Urinary bladder (tissue), 3 donors: ENCODE measurements at regions not wholly inside any gene's neighbourhood (a gene's known extent, or its start where the extent isn't known, plus 50 kb on each side); places are given as distances from the start of the nearest gene placed in this dataset.
"Not testable (repeated sequence)": the region's sequence is repeated elsewhere in the genome, so short reads cannot be mapped to it uniquely, and the experiment has no call there.

ENCODE experiments used
- DNase-seq: peaks from one replicate; pipeline ENCODE4 v3.0.0-alpha.2; 2015; ENCODE audit errors: extremely low spot score
- H3K27ac ChIP-seq: one replicate; pipeline ENCODE4 v1.5.1; 2013; ENCODE audit warnings: low read depth, mild to moderate bottlenecking, moderate library complexity
- H3K36me3 ChIP-seq: one replicate; pipeline ENCODE4 v1.6.1; 2013; ENCODE audit warnings: mild to moderate bottlenecking, moderate library complexity; ENCODE audit not compliant: insufficient read depth
- H3K4me1 ChIP-seq: one replicate; pipeline ENCODE4 v1.6.1; 2013; ENCODE audit warnings: mild to moderate bottlenecking, moderate library complexity; ENCODE audit not compliant: insufficient read depth
- H3K4me3 ChIP-seq: one replicate; pipeline ENCODE4 v1.5.1; 2013; ENCODE audit warnings: low read depth, low read length
- WGBS: extraction: QIAGEN DNeasy Blood & Tissue Kit; methylation state at CpG from one replicate; pipeline ENCODE4 v1.1.7; 2013; 5-methylcytosine and 5-hydroxymethylcytosine counted together
- donor health status: healthy with polysubstance abuse.
- donor health status: healthy.

GRCh38 chr13:111421216-111421615 lies 100.8 kb downstream of the TEX29 start:
- no peak overlapping the region for H3K4me3 ChIP-seq
- no peak for DNase-seq
- WGBS, result 82% methylated on average over 11 of the region's 11 CpGs
- H3K27ac ChIP-seq, result no peak overlapping the region
- no peaks in the 10 kb centered on the region for H3K36me3 ChIP-seq
- no peaks in the 10 kb centered on the region for H3K4me1 ChIP-seq

GRCh38 chr13:111422348-111422747 lies 101.9 kb downstream of the TEX29 start:
- Histone ChIP-seq H3K4me1 (no peaks in the 10 kb centered on the region), H3K27ac (no peak overlapping the region), H3K4me3 (no peak overlapping the region), H3K36me3 (no peaks in the 10 kb centered on the region)
- DNase-seq, result no peak
- 71% methylated on average over 13 of the region's 13 CpGs for WGBS

DNA sequence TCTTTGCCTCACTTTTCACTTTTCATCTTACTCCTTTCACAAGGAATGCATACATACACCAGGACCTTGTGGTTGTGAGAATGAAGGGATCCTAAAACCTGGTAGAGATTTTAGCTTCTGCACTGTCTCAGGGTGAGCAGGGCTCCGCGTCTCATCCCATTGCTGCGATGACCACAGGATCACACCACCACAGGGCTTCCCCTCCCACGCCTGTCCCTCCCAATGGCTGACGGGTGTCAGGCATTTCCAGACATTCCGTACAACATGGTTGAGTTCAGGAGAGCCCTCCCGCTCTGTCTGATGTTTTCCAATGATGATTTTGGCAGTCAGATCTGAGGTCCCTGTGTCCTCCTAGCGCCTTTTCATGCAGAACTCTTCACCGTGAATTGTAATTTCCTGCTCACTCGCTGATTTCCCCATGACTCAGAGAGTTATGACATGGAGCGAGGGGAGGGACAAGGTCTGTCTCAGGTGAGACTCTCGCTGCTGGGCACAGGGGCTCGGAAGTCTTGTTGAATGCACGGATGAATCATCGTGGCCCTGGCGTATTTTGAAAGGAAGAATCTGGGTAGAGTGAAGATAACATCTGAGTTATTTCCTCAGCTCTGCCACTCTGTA lies 102.8 kb downstream of the TEX29 start:
- Histone ChIP-seq H3K27ac (no peak overlapping the region), H3K4me3 (no peak overlapping the region), H3K4me1 (no peaks in the 10 kb centered on the region), H3K36me3 (no peaks in the 10 kb centered on the region)
- WGBS, result 71% methylated on average over 16 of the region's 16 CpGs
- no peak for DNase-seq

- no peaks in the 10 kb centered on the region for H3K36me3 ChIP-seq
- H3K27ac ChIP-seq, result no peak overlapping the region
- WGBS, result 80% methylated on average over 21 of the region's 21 CpGs
- H3K4me3 ChIP-seq, result no peak overlapping the region
- DNase-seq, result no peak
- H3K4me1 ChIP-seq, result no peaks in the 10 kb centered on the region
Observed at GRCh38 chr13:111424134-111424533, 103.7 kb downstream of the TEX29 start.

- H3K36me3 ChIP-seq, result no peaks in the 10 kb centered on the region
- WGBS, result 97% methylated on average over 8 of the region's 8 CpGs
- H3K27ac ChIP-seq, result no peak overlapping the region
- no peak for DNase-seq
- no peak overlapping the region for H3K4me3 ChIP-seq
- H3K4me1 ChIP-seq, result no peaks in the 10 kb centered on the region
Observed at GRCh38 chr13:111425326-111425725, 104.9 kb downstream of the TEX29 start.

DNA sequence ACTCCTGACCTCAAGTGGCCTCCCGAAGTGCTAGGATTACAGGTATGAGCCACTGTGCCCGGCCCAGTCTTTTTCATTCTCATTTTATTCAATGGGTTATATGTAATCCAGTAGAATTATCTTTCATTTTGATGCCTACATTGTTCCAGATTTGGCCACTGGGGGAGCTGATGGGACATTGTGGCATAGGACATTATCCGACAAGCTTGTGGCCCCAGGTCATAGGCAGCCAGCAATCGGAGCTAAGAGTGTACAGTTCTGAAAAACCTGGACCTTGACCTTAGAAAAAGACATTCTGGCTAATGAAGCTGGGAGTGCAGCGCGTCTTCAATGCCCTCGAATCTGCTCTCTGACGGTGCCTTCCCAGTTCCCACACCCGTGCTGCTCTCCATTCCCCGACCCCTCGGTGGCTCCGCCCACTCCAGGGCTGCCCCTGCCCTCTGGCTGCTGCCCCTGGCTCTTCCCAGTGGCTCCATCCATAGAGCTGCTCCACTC lies 108.7 kb downstream of the TEX29 start:
- no peak overlapping the region for H3K27ac ChIP-seq
- no peaks in the 10 kb centered on the region for H3K36me3 ChIP-seq
- 20% methylated on average over 12 of the region's 12 CpGs for WGBS
- H3K4me1 ChIP-seq, result no peaks in the 10 kb centered on the region
- no peak overlapping the region for H3K4me3 ChIP-seq
- DNase-seq, result no peak

DNA sequence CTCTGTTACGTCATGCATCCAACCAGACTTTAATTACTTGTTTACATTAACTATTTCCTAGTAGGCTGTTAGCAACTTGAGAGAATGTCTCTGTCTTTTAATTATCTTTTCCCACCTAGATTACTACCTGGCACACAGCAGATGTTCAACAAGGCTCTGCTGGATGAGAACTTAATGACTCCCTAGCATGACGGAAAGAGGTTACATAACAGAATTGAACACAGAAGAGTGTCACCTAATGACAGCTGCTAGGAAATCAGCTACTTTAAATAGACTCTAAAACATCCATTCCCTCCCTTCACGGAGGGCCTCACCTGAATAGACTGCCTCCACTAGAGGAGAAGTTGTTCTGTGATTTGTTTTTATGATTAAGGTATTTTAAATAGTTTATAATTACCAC lies 110.8 kb downstream of the TEX29 start:
- Histone ChIP-seq H3K36me3 (no peaks in the 10 kb centered on the region), H3K27ac (no peak overlapping the region), H3K4me3 (no peak overlapping the region), H3K4me1 (no peaks in the 10 kb centered on the region)
- DNase-seq, result no peak
- WGBS, result 58% methylated on average over 3 of the region's 3 CpGs

DNA sequence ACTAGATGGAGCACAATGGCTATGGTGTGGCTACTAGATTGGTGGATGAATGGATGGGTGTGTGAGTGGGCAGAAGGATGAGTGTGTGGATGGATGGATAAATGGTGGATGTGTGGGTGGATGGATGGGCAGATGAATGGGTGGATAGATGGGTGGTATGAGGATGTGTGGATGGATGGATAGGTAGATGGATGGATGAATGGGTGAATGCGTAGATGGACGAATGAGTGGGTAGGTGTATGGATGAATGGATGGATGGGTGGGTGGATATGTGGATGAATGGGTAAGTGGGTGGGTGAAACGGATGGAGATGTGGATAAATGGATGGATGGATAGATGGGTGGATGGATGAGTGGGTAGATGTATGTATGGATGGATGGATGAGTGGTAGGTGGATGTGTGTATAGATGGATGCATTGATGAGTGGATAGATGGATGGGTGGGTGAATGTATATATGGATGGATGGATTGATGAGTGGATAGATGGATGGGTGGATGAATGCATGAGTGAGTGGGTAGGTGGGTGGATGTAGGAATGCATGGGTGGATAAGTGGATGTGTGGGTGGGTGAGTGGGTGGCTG lies 114.2 kb downstream of the TEX29 start:
- no peak for DNase-seq
- Histone ChIP-seq H3K4me3 (no peak overlapping the region), H3K36me3 (no peaks in the 10 kb centered on the region), H3K27ac (no peak overlapping the region), H3K4me1 (no peaks in the 10 kb centered on the region)
- 43% methylated on average over 3 of the region's 3 CpGs for whole genome bisulfite sequencing

DNA sequence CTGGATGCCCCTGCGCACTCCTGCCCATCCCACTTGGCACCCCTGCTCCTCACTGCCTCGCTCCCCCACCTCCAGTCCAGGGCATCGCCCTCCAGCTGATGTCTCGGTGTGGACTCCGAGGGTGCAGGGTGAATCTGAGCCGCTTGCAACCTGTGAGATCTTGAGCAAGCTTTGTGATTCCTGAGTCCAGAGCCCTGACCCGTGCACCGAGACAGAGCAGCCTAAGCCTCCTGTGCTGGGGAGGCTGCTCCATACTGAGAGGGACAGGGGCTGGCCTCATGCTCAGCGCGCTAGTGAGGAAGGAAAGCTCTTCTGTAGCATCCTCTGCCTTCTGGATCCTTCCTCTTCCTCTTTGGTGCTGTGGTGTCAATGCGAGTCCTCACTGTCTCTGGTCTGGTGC lies 116.0 kb downstream of the TEX29 start:
- no peak for DNase-seq
- H3K4me3 ChIP-seq, result no peak overlapping the region
- H3K27ac ChIP-seq, result no peak overlapping the region
- H3K4me1 ChIP-seq, result no peaks in the 10 kb centered on the region
- 79% methylated on average over 11 of the region's 11 CpGs for WGBS
- no peaks in the 10 kb centered on the region for H3K36me3 ChIP-seq

DNA sequence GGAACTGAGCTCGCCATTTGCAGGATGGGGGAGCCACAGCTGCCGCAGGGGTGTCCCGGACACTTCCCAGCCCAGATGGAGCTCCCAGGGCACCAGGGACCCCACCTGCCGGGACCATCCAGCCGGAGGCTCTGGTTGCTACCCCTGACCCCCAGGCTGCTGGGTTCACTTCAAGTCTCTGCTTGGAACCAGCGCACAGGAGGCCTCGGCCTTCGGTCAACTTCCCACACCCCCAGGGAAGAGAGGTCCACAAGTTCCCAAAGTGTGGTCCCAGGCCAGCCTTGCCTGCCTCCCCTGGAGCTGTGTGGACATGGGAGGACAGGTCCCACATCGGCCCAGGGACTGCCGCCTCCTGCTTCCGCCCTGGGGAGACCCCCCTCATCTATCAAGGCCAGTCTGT lies 117.0 kb downstream of the TEX29 start:
- no peak for DNase-seq
- H3K4me3 ChIP-seq, result no peak overlapping the region
- 83% methylated on average over 11 of the region's 11 CpGs for WGBS

GRCh38 chr13:111437856-111438547 lies 117.6 kb downstream of the TEX29 start:
- H3K4me3 ChIP-seq, result no peak overlapping the region
- no peaks in the 10 kb centered on the region for H3K36me3 ChIP-seq
- H3K4me1 ChIP-seq, result no peaks in the 10 kb centered on the region
- H3K27ac ChIP-seq, result no peak overlapping the region
- no peak for DNase-seq
- WGBS, result 86% methylated on average over 26 of the region's 26 CpGs

More for the DNA sequence above, 117.0 kb downstream of the TEX29 start:
- no peaks in the 10 kb centered on the region for H3K36me3 ChIP-seq
- H3K4me1 ChIP-seq, result no peaks in the 10 kb centered on the region
- no peak overlapping the region for H3K27ac ChIP-seq

DNA sequence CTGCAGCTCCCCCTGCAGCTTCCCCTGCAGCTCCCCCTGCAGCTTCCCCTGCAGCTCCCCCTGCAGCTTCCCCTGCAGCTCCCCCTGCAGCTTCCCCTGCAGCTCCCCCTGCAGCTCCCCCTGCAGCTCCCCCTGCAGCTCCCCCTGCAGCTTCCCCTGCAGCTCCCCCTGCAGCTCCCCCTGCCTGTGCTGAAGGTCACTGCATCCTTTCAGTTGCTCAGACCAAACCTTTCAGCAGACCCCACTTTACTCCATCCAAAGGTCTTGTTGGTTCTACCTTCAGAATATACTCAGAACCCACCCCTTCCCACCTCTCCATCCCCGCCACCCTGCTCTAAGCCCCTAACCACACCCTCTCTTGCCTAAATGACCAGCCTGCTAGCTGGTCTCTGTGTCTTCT lies 120.0 kb downstream of the TEX29 start:
- H3K4me1 ChIP-seq, H3K4me3 ChIP-seq, DNase-seq, H3K36me3 ChIP-seq, H3K27ac ChIP-seq: not testable (repeated sequence)
- WGBS, result 81% methylated on average over 1 of the region's 1 CpG

DNA sequence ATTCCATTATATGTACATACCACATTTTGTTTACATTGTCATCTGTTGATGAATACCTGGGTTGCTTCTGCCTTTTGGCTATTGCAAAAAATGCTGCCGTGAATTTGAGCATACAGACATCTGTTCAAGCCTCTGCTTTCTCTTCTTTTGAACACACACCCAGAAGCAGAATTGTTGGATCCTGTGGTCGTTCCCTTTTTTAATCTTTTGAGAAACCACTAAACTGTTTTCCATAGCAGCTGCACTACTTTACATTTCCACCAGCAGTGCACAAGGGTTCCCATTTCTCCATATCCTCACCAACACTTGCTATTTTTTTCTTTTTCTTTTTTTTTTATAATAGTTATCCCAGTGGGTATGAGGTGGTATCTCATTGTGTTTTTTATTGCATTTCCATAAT lies 123.5 kb downstream of the TEX29 start:
- H3K27ac ChIP-seq, result no peak overlapping the region
- no peak for DNase-seq
- H3K4me1 ChIP-seq, result no peaks in the 10 kb centered on the region
- no peaks in the 10 kb centered on the region for H3K36me3 ChIP-seq
- 84% methylated on average over 2 of the region's 2 CpGs for WGBS
- no peak overlapping the region for H3K4me3 ChIP-seq

GRCh38 chr13:111448504-111448903 lies 128.1 kb downstream of the TEX29 start:
- Histone ChIP-seq H3K27ac (no peak overlapping the region), H3K4me1 (no peaks in the 10 kb centered on the region), H3K36me3 (no peaks in the 10 kb centered on the region), H3K4me3 (no peak overlapping the region)
- no peak for DNase-seq
- 86% methylated on average over 7 of the region's 7 CpGs for WGBS
